MM.1S (cell line): ENCODE measurements at regions not wholly inside any gene's neighbourhood (a gene's known extent, or its start where the extent isn't known, plus 50 kb on each side); places are given as distances from the start of the nearest gene placed in this dataset.

Source experiments
- DNase-seq: peaks from one replicate; pipeline ENCODE4 v3.0.0-alpha.2; 2015
- H2AFZ ChIP-seq: fragments of 300-600 bp; sonication (generic); 2 replicates; pipeline ENCODE4 v1.6.0; 2016; ENCODE audit warnings: antibody characterized with exemption, low read length
- H3F3A ChIP-seq: fragments of 300-600 bp; sonication (generic); 2 replicates; pipeline ENCODE4 v1.6.1; 2016; ENCODE audit warnings: mild to moderate bottlenecking, antibody characterized with exemption, low read length, moderate library complexity, mixed read lengths; ENCODE audit not compliant: insufficient read depth
- H3K27ac ChIP-seq: fragments of 300-600 bp; sonication (generic); 2 replicates; pipeline ENCODE4 v1.5.1; 2016; ENCODE audit warnings: mild to moderate bottlenecking, low read length
- H3K27me3 ChIP-seq: fragments of 300-600 bp; sonication (generic); replicated peaks from 2 replicates; pipeline ENCODE4 v1.6.0; 2016; ENCODE audit warnings: low read length; ENCODE audit not compliant: insufficient read depth
- H3K36me3 ChIP-seq: fragments of 300-600 bp; sonication (generic); replicated peaks from 2 replicates; pipeline ENCODE4 v1.6.1; 2016; ENCODE audit warnings: mild to moderate bottlenecking, low read length, mixed read lengths; ENCODE audit not compliant: insufficient read depth
- H3K4me1 ChIP-seq: fragments of 300-600 bp; sonication (generic); 2 replicates; pipeline ENCODE4 v1.6.1; 2016; ENCODE audit warnings: low read length, mixed read lengths
- H3K4me2 ChIP-seq: fragments of 300-600 bp; sonication (generic); 2 replicates; pipeline ENCODE4 v1.6.0; 2016; ENCODE audit warnings: low read depth, low read length
- H3K4me3 ChIP-seq: fragments of 300-600 bp; sonication (generic); 2 replicates; pipeline ENCODE4 v1.5.1; 2016; ENCODE audit warnings: low read length, mixed read lengths
- H3K79me2 ChIP-seq: fragments of 300-600 bp; sonication (generic); 2 replicates; pipeline ENCODE4 v1.6.1; 2016; ENCODE audit warnings: mixed run types, low read length, mixed read lengths
- H3K9ac ChIP-seq: fragments of 300-600 bp; sonication (generic); 2 replicates; pipeline ENCODE4 v1.6.1; 2016; ENCODE audit warnings: low read length, mixed read lengths
- H3K9me2 ChIP-seq: fragments of 300-600 bp; sonication (generic); replicated peaks from 2 replicates; pipeline ENCODE4 v1.6.1; 2016; ENCODE audit warnings: mild to moderate bottlenecking, low read length, mixed read lengths; ENCODE audit not compliant: insufficient read depth
- H3K9me3 ChIP-seq: fragments of 300-600 bp; sonication (generic); replicated peaks from 2 replicates; pipeline ENCODE4 v1.6.1; 2016; ENCODE audit warnings: mild to moderate bottlenecking, low read length, mixed read lengths; ENCODE audit not compliant: insufficient read depth
- H4K20me1 ChIP-seq: fragments of 300-600 bp; sonication (generic); 2 replicates; pipeline ENCODE4 v1.6.1; 2016; ENCODE audit warnings: mild to moderate bottlenecking, low read length, moderate library complexity, mixed read lengths; ENCODE audit not compliant: insufficient read depth
- CTCF ChIP-seq: fragments of 300-600 bp; sonication (generic); IDR thresholded peaks from 2 replicates; pipeline ENCODE4 v1.5.1; 2016; ENCODE audit warnings: antibody characterized with exemption, low read length, mixed read lengths
- EZH2 ChIP-seq: fragments of 300-600 bp; sonication (generic); optimal IDR thresholded peaks from 2 replicates; pipeline ENCODE3; 2017; ENCODE audit warnings: low read depth, mild to moderate bottlenecking, antibody characterized with exemption, low read length, mixed read lengths
- EZH2phosphoT487 ChIP-seq: fragments of 300-600 bp; sonication (generic); IDR thresholded peaks from 2 replicates; pipeline ENCODE4 v1.6.1; 2018; ENCODE audit warnings: antibody characterized with exemption, low read length

- TF ChIP-seq CTCF (no peak), EZH2 (no peak), EZH2phosphoT487 (no peak)
- H3K36me3 ChIP-seq, result no peaks in the 10 kb centered on the region
- H3K9ac ChIP-seq, result no peak overlapping the region
- H4K20me1 ChIP-seq, result no peaks in the 10 kb centered on the region
- H3K27me3 ChIP-seq, result no peaks in the 10 kb centered on the region
- H3K79me2 ChIP-seq, result no peaks in the 10 kb centered on the region
- DNase-seq, result no peak
- no peak overlapping the region for H3K27ac ChIP-seq
- H3K9me2 ChIP-seq, result no peaks in the 10 kb centered on the region
- H3K9me3 ChIP-seq, result no peaks in the 10 kb centered on the region
- no peaks in the 10 kb centered on the region for H3K4me1 ChIP-seq
- no peak overlapping the region for H3K4me2 ChIP-seq
- H3K4me3 ChIP-seq, result no peak overlapping the region
- H2AFZ ChIP-seq, result no peak overlapping the region
- no peaks in the 10 kb centered on the region for H3F3A ChIP-seq
These were observed 101.1 kb downstream of the C5orf15 start for GRCh38 chr5:133867341-133867740.

GRCh38 chr5:133866903-133867245, 101.6 kb downstream of the C5orf15 start:
- Histone ChIP-seq H3K9me2 (no peaks in the 10 kb centered on the region), H3K9ac (no peak overlapping the region), H3K36me3 (no peaks in the 10 kb centered on the region), H3K4me3 (no peak overlapping the region), H3K9me3 (no peaks in the 10 kb centered on the region), H2AFZ (no peak overlapping the region), H3K27ac (no peak overlapping the region), H3K4me1 (no peaks in the 10 kb centered on the region), H3K27me3 (no peaks in the 10 kb centered on the region), H3F3A (no peaks in the 10 kb centered on the region), H3K4me2 (no peak overlapping the region), H3K79me2 (no peaks in the 10 kb centered on the region), H4K20me1 (no peaks in the 10 kb centered on the region)
- DNase-seq, result no peak
- TF ChIP-seq EZH2, result no peak
- no peak for TF ChIP-seq EZH2phosphoT487
- no peak for TF ChIP-seq CTCF

- Histone ChIP-seq H3K4me1 (no peaks in the 10 kb centered on the region), H3K9me3 (no peaks in the 10 kb centered on the region), H3K9ac (no peak overlapping the region), H3K36me3 (no peaks in the 10 kb centered on the region), H3K4me3 (no peak overlapping the region), H3K27ac (no peak overlapping the region), H3K27me3 (0 out of 2 replicates have a peak, but pooled peaks cover under 1% of the 10 kb centered on the region), H3F3A (no peaks in the 10 kb centered on the region), H3K79me2 (no peaks in the 10 kb centered on the region), H3K4me2 (no peak overlapping the region), H4K20me1 (no peaks in the 10 kb centered on the region), H3K9me2 (no peaks in the 10 kb centered on the region), H2AFZ (no peak overlapping the region)
- no peak for DNase-seq
- no peak for TF ChIP-seq EZH2
- no peak for TF ChIP-seq CTCF
- no peak for TF ChIP-seq EZH2phosphoT487
These were observed 102.1 kb downstream of the C5orf15 start for GRCh38 chr5:133866160-133866902.
